ENCODE measurements at regions not wholly inside any gene's neighbourhood (a gene's known extent, or its start where the extent isn't known, plus 50 kb on each side); places are given as distances from the start of the nearest gene placed in this dataset.

- H3K9me3 Mint-ChIP-seq (ENCODE audit: unreplicated experiment): no peaks in the 10 kb centered on the region
- no peak overlapping the region for H3K27ac ChIP-seq (ENCODE audit: low read depth, low read length)
- H3K9me3 ChIP-seq (ENCODE audit: insufficient read depth, low read depth, low read length): no peaks in the 10 kb centered on the region
- no peaks in the 10 kb centered on the region for H3K79me2 ChIP-seq (ENCODE audit: insufficient read depth, low read length)
- peaks cover 2% of the 10 kb centered on the region for H3K27me3 Mint-ChIP-seq (ENCODE audit: low read depth, unreplicated experiment)
- no peak overlapping the region for H3K9ac ChIP-seq (ENCODE audit: low read length)
- H3K27ac Mint-ChIP-seq (ENCODE audit: unreplicated experiment): no peak overlapping the region
- no peaks in the 10 kb centered on the region for H3K36me3 ChIP-seq (ENCODE audit: insufficient read depth, low read length)
- no peak for FAIRE-seq
- H3K36me3 Mint-ChIP-seq (ENCODE audit: low read depth, unreplicated experiment): no peaks in the 10 kb centered on the region
- DNase-seq (ENCODE audit: low read depth): no peak
- H3K4me1 Mint-ChIP-seq (ENCODE audit: low read depth, unreplicated experiment): no peaks in the 10 kb centered on the region
- no peaks in the 10 kb centered on the region for H3K4me1 ChIP-seq (ENCODE audit: insufficient read depth, low read length)
- H3K27me3 ChIP-seq (ENCODE audit: insufficient read depth, low read length): no peaks in the 10 kb centered on the region
- no peak overlapping the region for H3K4me2 ChIP-seq (ENCODE audit: low read length)
- no peak overlapping the region for H3K4me3 ChIP-seq (ENCODE audit: insufficient read depth, low read depth, low read length)
- no peaks in the 10 kb centered on the region for H4K20me1 ChIP-seq (ENCODE audit: insufficient read depth, low read length)
- no peak for TF ChIP-seq EZH2 (IDR thresholded peaks at IDR 0.05; ENCODE audit: insufficient read depth, low read length)
- TF ChIP-seq CTCF (IDR thresholded peaks at IDR 0.05; ENCODE audit: insufficient read depth, low read depth, low read length): no peak
- no peak overlapping the region for H3K4me3 Mint-ChIP-seq (ENCODE audit: unreplicated experiment)
- no peak overlapping the region for H2AFZ ChIP-seq (ENCODE audit: low read depth, low read length)
Measured at GRCh38 chr5:152990649-152991048, 499.8 kb upstream of the GRIA1 start.

GRCh38 chr5:152994033-152994680 is 496.3 kb upstream of the GRIA1 start:
- H3K27me3 ChIP-seq (ENCODE audit: insufficient read depth, low read length): no peaks in the 10 kb centered on the region
- no peak for DNase-seq (ENCODE audit: low read depth)
- H3K27ac Mint-ChIP-seq (ENCODE audit: unreplicated experiment): no peak overlapping the region
- no peaks in the 10 kb centered on the region for H3K4me1 ChIP-seq (ENCODE audit: insufficient read depth, low read length)
- TF ChIP-seq CTCF (IDR thresholded peaks at IDR 0.05; ENCODE audit: insufficient read depth, low read depth, low read length) (no peak), EZH2 (IDR thresholded peaks at IDR 0.05; ENCODE audit: insufficient read depth, low read length) (no peak)
- no peak for FAIRE-seq
- H4K20me1 ChIP-seq (ENCODE audit: insufficient read depth, low read length): no peaks in the 10 kb centered on the region
- H3K9me3 Mint-ChIP-seq (ENCODE audit: unreplicated experiment): no peaks in the 10 kb centered on the region
- no peak overlapping the region for H3K4me3 ChIP-seq (ENCODE audit: insufficient read depth, low read depth, low read length)
- H3K27ac ChIP-seq (ENCODE audit: low read depth, low read length): no peak overlapping the region
- H3K36me3 ChIP-seq (ENCODE audit: insufficient read depth, low read length): no peaks in the 10 kb centered on the region
- H3K4me1 Mint-ChIP-seq (ENCODE audit: low read depth, unreplicated experiment): no peaks in the 10 kb centered on the region
- no peaks in the 10 kb centered on the region for H3K36me3 Mint-ChIP-seq (ENCODE audit: low read depth, unreplicated experiment)
- no peaks in the 10 kb centered on the region for H3K27me3 Mint-ChIP-seq (ENCODE audit: low read depth, unreplicated experiment)
- H3K9me3 ChIP-seq (ENCODE audit: insufficient read depth, low read depth, low read length): no peaks in the 10 kb centered on the region
- H3K4me2 ChIP-seq (ENCODE audit: low read length): no peak overlapping the region
- H2AFZ ChIP-seq (ENCODE audit: low read depth, low read length): no peak overlapping the region
- H3K79me2 ChIP-seq (ENCODE audit: insufficient read depth, low read length): no peaks in the 10 kb centered on the region
- H3K4me3 Mint-ChIP-seq (ENCODE audit: unreplicated experiment): no peak overlapping the region
- no peak overlapping the region for H3K9ac ChIP-seq (ENCODE audit: low read length)

- Mint-ChIP-seq H3K27me3 (ENCODE audit: low read depth, unreplicated experiment) (no peaks in the 10 kb centered on the region), H3K9me3 (ENCODE audit: unreplicated experiment) (no peaks in the 10 kb centered on the region), H3K4me1 (ENCODE audit: low read depth, unreplicated experiment) (no peaks in the 10 kb centered on the region), H3K27ac (ENCODE audit: unreplicated experiment) (no peak overlapping the region), H3K36me3 (ENCODE audit: low read depth, unreplicated experiment) (no peaks in the 10 kb centered on the region), H3K4me3 (ENCODE audit: unreplicated experiment) (no peak overlapping the region)
- no peak overlapping the region for H3K4me2 ChIP-seq (ENCODE audit: low read length)
- H3K27me3 ChIP-seq (ENCODE audit: insufficient read depth, low read length): no peaks in the 10 kb centered on the region
- no peaks in the 10 kb centered on the region for H3K4me1 ChIP-seq (ENCODE audit: insufficient read depth, low read length)
- no peak overlapping the region for H2AFZ ChIP-seq (ENCODE audit: low read depth, low read length)
- H3K27ac ChIP-seq (ENCODE audit: low read depth, low read length): no peak overlapping the region
- no peak for FAIRE-seq
- H3K9me3 ChIP-seq (ENCODE audit: insufficient read depth, low read depth, low read length): no peaks in the 10 kb centered on the region
- TF ChIP-seq CTCF (IDR thresholded peaks at IDR 0.05; ENCODE audit: insufficient read depth, low read depth, low read length) (no peak), EZH2 (IDR thresholded peaks at IDR 0.05; ENCODE audit: insufficient read depth, low read length) (no peak)
- no peak overlapping the region for H3K9ac ChIP-seq (ENCODE audit: low read length)
- no peaks in the 10 kb centered on the region for H3K36me3 ChIP-seq (ENCODE audit: insufficient read depth, low read length)
- H3K4me3 ChIP-seq (ENCODE audit: insufficient read depth, low read depth, low read length): no peak overlapping the region
- H4K20me1 ChIP-seq (ENCODE audit: insufficient read depth, low read length): no peaks in the 10 kb centered on the region
- H3K79me2 ChIP-seq (ENCODE audit: insufficient read depth, low read length): no peaks in the 10 kb centered on the region
- DNase-seq (ENCODE audit: low read depth): no peak
Measured at GRCh38 chr5:152995214-152995725, 495.2 kb upstream of the GRIA1 start.

Data from astrocyte (in vitro differentiated cells and primary cell).